Islet precursor cell (in vitro differentiated cells): ENCODE measurements at regions not wholly inside any gene's neighbourhood (a gene's known extent, or its start where the extent isn't known, plus 50 kb on each side); places are given as distances from the start of the nearest gene placed in this dataset.

Experiments
- DNase-seq: peaks from one replicate; pipeline ENCODE4 v3.0.0-alpha.2; 2018

- DNase-seq = no peak
These were observed 216.6 kb upstream of the UMPS start for GRCh38 chr3:124513610-124513997.

DNA sequence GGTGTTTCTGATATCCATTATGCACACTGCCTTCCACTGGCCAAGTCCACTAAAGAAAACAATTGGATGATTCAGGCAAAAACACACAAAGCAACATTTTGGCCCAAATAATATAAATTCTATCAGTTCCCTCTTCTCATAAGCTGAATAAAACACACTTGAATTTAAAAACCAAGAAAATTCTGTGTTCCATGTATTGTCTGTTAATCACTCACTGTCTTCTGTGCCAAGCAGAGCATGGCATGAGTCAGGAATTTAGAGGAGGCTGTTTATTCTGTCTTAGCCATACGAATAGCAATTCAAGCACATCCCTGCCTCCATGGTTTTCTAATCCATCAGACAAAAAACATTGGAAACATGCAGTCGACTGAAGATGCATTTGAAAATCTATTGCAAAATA, 215.6 kb upstream of the UMPS start:
- no peak for DNase-seq

- DNase-seq = no peak
These were observed 213.9 kb upstream of the UMPS start for GRCh38 chr3:124516333-124516732.

GRCh38 chr3:124517306-124517705, 212.9 kb upstream of the UMPS start:
- DNase-seq = no peak

- no peak for DNase-seq
These were observed 211.9 kb upstream of the UMPS start for GRCh38 chr3:124518350-124518749.

DNA sequence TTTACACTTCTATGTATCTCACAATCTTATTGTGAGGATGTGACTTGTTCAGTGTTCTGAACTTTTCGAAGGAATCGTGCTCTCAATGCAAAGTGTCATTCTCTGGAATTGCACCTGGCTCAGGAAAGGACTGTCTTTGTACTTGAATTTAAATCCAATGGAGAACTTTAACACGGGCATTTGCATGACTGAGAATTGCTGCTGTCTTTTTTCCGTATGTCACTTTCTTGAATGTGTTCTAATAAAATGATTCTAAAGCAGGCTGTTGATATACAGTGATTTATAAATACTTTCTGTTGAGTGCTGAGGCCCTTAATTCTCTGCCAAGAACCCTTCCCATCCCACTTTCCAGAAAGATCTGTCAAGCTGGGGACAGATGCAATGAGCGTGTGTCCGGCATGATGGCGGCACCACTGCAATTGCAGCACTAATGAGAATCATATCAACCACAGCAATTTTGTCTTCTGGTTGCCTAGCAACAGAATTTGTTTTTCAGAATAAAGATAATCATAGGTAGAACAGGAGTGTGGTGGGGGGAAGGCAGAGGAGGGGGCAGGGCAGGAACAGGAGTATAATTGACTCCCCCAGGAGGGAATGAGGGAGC, 210.6 kb upstream of the UMPS start:
- DNase-seq = no peak

DNA sequence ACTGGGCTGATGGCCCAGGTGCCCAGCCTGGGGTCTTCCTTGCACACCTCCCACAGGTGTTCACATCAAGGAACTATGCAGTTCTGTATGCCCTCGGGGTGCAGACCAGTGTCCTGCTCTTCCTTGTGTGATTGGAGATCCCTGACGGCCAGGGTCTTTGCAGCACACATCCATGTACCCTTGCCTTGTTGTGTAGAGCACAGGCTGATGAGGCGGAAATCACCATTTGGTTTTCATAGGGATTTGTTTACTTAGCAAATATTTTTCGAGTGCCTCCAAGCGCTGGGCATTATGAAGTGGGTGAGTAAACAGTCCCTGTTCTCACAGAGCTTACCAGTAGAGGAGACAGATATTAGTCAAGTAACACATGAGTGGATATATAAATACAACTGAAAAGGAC, 209.3 kb upstream of the UMPS start:
- no peak for DNase-seq

DNA sequence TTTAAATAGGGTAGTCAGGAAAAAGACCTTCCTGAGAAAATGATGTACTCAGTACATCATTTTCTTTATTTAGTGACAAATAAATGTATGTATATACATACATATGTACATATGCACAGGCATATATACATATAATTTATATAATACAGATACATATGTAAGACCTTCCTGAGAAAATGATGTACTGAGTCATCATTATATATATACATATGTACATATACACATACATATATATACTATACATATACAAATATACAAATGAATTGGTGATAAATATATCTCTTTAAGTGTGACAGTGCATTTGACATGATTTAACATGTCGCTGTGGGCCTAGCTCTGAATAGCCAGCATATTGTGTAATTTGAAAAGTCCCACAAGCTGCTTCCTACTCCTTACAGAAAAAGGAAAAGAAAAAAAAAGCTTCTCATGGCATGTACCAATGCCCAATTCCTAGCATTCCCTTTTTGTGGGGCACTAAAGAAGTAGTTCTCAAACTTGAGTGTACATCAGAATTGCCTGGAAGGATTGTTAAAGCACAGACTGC, 208.1 kb upstream of the UMPS start:
- DNase-seq = no peak

DNA sequence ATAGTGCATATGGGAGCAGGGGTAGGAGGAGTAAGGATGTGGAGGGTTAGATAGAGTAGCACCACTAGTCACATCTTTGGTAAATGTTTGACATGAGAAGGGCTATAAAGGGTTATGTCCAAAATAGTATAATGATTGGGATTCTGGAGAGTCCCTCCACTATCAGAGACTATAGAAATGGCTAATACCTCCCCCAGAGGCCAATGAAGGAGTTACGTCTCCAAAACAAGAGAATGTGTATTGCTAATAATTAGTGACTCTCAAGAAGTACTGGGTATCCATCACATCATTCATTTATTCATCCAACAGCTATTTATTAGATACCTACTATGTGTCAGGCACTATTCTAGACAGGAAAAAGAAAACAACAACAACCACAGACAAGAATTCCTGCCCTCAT, 203.7 kb upstream of the UMPS start:
- DNase-seq = no peak

- no peak for DNase-seq
These were observed 200.3 kb upstream of the UMPS start for GRCh38 chr3:124529826-124530571.

DNA sequence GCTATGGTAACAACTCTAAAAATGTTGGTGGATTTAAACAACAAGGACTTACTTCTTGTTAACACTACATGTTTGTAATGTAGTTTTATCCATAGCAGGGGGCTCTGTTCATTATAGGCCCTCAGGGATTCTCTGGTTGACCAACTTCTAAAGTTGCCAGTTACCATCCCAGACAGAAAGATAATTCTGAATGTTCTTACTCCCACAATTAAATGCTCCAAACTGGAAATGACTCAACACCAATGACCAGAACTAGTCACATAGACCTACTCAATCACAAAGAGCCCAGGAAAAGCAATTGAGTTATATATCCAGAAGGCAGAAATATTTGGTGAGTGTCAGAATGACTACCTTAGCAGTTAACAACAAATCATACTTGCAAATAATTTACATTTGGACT, 199.3 kb upstream of the UMPS start:
- DNase-seq = no peak

DNA sequence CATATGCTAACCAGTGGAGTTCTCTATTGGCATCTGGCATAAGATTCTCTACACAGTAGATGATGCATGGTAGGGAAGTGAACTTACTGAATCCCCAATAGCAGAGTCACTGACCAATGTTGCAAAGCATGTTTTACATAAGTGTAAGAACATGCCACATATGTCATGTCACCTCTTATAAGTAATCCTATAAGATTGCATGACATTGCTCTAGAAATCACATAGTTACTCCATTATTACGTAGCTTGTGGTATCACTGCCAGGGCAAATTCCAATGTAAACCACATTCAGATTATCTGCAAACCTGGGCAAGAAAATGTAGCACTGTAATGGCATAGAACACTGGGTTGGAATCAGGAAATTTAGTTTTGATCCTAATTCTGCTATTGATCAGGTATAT, 198.2 kb upstream of the UMPS start:
- no peak for DNase-seq

- DNase-seq = no peak
These were observed 194.9 kb upstream of the UMPS start for GRCh38 chr3:124535306-124535705.

GRCh38 chr3:124540550-124541211, 189.6 kb upstream of the UMPS start:
- no peak for DNase-seq

GRCh38 chr3:124542214-124542869, 187.9 kb upstream of the UMPS start:
- DNase-seq = no peak

GRCh38 chr3:124545891-124546290, 184.4 kb upstream of the UMPS start:
- no peak for DNase-seq

DNA sequence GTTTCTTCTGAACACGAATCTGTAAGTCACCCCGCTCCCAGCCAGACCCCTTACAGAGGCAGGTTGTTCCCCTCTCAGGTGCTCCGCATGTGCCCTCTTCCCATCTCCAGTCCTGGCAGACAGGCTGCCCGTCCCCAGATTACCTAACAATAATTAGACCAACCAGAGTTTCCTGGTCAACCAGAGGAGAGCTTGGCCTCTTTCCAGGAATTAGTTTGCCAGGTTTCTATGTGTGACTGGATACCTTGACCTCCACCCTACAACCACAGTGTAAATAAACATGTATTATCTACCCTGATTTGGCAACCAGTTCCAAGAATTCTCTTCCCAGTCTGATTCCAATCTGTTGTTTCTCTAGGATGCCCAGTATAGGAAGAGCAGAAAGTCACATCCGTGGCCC, 178.0 kb upstream of the UMPS start:
- DNase-seq = no peak

- no peak for DNase-seq
These were observed 177.1 kb upstream of the UMPS start for GRCh38 chr3:124553178-124553577.

DNA sequence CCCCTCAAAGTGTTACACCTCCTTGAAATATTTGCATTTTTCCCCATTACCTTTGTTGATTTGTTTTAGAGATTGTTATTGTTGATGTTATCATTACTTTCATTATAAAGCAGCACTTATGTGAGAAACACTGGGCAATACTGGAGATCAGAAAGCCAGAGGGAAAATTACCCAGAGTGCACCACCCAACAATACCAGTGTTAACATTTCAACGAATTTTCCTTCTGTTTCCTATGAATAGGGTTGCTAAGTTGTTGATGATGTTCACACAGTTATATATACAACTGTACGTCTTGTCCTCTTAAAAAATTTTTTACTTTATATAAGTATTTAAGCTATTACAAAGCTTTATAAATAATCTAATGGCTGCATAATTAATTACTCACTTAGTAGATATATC, 173.6 kb upstream of the UMPS start:
- DNase-seq = no peak

- no peak for DNase-seq
These were observed 172.6 kb upstream of the UMPS start for GRCh38 chr3:124557433-124558232.

DNA sequence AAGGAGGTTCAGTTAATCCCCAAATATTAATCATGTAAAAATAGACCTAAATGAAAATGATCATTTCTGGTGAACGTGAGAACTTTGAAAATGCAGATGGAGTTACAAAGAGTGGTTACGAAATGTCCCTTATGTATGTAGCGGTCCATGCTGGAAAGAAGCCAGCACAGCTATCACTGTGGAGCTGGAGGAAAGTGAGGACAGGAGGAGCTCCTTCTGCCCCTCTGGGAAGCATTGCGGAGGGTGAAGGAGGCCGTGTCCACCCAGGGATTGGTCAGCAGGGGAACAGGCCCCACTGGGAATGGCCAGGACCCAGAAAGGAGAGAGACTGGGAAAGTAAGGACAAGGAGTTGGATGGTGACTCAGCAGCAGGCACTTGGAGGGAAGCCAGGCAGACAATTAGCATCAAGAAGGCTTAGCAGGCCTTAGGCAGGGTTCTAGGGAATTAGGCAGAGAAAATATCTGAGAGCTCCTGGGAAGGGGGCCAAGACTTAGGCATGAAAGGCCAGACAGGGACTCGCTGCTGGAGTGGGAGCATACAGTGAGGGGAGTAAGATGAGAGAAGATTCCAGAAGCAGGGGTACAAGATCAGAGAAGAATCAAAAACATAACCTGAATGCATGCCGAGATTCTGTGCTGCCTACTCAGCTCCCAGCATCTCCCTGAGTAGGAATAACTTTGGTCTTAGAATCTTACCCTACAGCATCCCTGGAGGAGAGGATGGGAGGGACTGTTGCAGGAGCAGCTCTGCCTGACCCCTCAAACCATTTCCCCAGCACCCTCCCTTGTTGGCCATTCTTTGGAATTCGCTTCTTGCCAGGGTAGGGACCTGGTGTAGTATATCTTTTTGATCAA, 171.0 kb upstream of the UMPS start:
- DNase-seq = peak; percentile 91
